ENCODE measurements at regions not wholly inside any gene's neighbourhood (a gene's known extent, or its start where the extent isn't known, plus 50 kb on each side); places are given as distances from the start of the nearest gene placed in this dataset.
"Not testable (repeated sequence)": the region's sequence is repeated elsewhere in the genome, so short reads cannot be mapped to it uniquely, and the experiment has no call there.

- DNase-seq, result no peak
These were observed 797.9 kb upstream of the SLC35B3 start for GRCh38 chr6:9233226-9233625.

GRCh38 chr6:9225441-9225871 lies 790.1 kb upstream of the SLC35B3 start:
- no peak for DNase-seq

DNA sequence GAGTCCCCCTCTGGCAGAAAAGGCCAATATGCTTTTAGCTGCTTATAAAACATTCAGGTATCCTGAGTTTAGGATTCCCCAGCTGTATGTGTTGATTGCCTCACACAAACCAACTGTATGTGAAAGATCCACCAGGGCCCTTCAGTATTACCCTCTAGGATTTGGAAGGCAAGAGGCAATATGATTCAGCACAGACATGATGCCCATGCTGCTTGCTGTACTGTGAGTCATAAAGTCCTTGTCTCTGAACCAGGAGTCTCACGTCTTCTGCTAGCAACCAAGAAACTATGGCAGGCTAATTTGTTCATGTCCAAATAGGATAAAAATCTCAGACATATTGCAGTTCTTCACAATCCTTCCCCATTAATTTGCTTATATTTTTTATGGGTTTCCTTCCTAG lies 789.2 kb upstream of the SLC35B3 start:
- DNase-seq, result no peak

DNA sequence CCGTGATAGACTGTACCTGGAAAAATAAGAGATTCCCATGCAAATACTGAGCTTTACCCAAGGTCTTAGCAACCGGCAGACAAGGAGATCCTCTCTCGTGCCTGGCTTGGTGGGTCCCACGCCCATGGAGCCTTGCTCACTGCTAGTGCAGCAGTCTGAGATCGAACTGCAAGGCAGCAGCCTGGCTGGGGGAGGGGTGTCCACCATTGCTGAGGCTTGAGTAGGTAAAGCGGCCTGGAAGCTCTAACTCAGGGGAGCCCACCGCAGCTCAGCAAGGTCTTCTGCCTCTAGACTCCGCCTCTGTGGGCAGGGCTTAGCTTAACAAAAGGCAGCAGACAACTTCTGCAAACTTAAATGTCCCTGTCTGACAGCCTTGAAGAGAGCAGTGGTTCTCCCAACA lies 778.4 kb upstream of the SLC35B3 start:
- not testable (repeated sequence) for DNase-seq

GRCh38 chr6:9208966-9209365 lies 773.6 kb upstream of the SLC35B3 start:
- DNase-seq, result no peak

DNA sequence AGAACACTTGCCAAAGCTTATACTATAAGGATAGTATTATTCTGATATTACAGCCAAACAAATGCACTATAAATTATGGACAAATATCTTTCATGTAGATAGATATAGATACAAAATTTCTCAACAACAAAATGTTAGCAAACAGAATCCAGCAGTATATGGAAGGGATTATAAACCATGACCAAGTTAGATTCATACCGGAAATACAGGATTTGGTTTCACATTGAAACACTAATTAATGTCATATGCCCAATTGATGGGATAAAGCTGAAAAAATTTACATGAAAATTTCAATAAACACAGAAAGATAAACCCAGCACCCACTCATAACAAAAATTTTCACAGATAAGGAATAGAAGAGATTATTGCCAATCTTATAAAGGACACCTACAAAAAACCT lies 770.3 kb upstream of the SLC35B3 start:
- DNase-seq, result no peak

GRCh38 chr6:9204171-9204570 lies 768.8 kb upstream of the SLC35B3 start:
- no peak for DNase-seq

DNA sequence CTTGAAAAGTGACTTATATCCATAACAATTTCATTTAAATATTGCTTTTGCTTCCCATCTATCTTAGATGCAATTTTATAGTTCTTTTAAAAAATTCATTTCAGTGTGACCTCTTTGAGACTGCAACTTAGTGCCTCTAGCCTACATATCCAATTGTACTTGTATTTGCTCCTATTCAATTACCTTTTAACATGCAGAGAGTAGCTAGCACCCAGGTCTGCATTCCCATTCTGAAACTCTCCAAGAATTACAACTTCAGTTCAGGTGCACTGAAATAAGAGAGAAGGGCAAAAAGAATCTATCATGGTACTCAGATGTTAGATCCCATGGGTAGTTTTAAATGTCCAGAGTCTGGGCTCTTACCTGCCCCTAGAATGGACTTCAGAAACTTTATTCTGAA lies 765.4 kb upstream of the SLC35B3 start:
- DNase-seq, result no peak

DNA sequence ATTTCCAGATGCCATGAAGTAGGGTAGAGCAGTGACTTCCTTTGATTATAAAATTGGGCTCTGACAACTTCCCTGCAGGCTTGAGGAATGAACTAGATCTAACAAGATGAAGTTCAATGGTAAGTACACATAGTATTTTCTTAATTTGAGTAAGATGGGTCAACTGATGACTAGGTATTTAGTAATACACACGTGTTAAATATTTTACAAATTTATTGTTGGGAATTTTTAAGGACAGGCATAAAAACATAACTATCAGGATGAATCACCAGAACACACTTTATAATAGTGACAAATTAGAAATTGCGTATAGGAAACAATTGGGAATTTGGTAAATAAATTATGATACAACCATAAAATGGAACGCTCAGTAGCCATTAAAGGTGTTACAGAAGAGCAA lies 762.4 kb upstream of the SLC35B3 start:
- DNase-seq, result no peak

GRCh38 chr6:9195322-9195721 lies 760.0 kb upstream of the SLC35B3 start:
- no peak for DNase-seq

DNA sequence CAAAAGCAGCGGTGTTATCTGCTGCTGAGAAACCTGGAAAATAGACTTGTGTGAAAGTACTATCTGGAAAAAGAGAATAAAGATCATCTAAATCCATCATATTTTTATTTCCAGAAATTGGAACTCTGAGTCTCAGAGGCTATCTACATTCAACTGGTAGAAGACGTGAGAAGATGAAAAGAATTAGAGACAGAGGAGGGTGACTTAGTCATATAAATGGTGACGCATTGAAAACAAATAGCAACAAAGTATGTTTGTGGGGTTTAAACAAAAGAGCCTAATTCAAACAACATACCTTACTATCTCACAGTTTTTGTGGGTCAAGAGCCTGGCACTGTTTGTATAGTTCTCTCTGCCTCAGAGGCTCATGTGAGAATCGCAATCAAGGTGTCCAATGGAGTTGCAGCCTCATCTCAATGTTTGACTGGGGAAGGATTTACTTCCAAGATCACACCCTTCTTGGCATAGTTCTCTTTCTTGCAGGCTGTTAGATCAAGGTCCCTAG lies 757.1 kb upstream of the SLC35B3 start:
- DNase-seq, result no peak

GRCh38 chr6:9186148-9186547 lies 750.8 kb upstream of the SLC35B3 start:
- no peak for DNase-seq

DNA sequence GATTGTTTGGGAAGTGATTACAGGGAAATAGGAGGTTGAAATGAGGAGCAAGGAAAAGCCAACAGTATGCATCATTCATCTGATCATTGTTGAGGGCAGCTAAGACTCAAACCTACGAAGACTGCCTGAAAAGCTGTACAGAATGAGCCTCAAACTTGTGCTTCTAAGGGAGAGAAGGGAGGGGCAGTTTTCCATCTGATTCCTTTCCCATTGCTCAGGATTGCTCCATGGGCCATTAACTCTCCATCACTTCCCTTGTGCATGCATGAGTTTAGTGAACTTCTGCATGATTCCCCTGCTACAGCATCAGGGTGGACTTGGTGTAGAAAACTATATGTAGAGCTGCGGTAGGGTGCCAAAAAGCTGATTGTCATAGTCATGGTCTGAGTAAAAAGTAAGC lies 742.7 kb upstream of the SLC35B3 start:
- no peak for DNase-seq

GRCh38 chr6:9173229-9173628 lies 737.9 kb upstream of the SLC35B3 start:
- no peak for DNase-seq

- no peak for DNase-seq
These were observed 736.8 kb upstream of the SLC35B3 start for GRCh38 chr6:9172096-9172495.

- DNase-seq, result no peak
These were observed 733.3 kb upstream of the SLC35B3 start for GRCh38 chr6:9168669-9169068.

DNA sequence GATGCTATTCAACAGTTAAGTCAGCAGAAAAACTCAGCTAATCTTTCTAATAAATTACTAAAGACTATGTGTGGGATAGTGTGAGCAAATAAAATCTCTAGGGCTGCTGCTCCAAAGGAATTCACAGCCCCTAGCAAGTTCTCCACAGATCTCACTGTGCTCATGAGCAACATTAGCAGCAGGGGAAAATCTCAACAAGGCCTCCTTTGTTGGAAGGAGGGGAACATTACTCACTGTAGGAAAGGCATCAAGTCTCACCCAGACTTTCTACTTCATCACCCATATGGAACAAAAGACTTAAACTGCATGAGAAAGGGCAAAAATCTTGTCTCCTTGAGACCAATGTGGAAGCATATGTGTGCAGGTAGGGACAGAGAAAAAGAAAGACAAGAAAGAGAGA lies 726.4 kb upstream of the SLC35B3 start:
- DNase-seq, result no peak

- DNase-seq, result no peak
These were observed 723.7 kb upstream of the SLC35B3 start for GRCh38 chr6:9159051-9159450.

DNA sequence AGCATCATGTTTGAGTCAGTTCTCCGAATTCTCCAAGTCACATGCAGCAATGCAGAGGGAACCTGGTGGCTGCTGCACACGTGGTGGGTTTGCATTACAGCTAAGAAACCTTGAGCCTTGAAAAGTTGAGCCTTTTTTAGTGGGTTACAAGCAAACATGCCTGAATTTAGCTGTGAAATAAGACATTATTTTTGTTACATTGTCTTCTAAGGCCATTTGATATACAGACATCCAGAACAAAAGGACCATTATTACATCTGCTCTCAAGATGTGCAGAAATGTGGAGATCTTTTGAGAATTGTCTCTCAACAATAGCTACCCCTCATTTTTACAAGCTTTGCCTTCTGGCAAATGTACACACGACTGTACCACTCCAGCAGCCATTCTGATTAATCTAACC lies 720.5 kb upstream of the SLC35B3 start:
- DNase-seq, result no peak

DNA sequence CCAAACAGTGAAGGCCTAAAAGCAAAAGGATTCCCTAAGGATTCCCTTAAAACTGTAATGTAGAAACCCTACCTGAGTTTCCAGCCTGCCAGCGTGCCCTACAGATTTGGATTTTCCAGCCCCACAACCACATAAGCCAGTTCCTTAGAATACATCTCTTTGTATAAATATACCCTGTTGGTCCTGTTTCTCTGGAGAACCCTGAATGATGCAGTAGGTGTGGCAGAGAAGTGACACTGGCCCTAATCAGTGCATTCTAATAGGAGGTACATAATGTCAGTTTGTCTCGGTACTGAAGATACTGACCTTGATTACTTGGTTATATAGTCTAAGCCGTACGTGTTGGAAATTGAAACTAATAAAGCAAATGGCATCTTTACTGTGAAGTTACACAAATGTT lies 707.8 kb upstream of the SLC35B3 start:
- no peak for DNase-seq

DNA sequence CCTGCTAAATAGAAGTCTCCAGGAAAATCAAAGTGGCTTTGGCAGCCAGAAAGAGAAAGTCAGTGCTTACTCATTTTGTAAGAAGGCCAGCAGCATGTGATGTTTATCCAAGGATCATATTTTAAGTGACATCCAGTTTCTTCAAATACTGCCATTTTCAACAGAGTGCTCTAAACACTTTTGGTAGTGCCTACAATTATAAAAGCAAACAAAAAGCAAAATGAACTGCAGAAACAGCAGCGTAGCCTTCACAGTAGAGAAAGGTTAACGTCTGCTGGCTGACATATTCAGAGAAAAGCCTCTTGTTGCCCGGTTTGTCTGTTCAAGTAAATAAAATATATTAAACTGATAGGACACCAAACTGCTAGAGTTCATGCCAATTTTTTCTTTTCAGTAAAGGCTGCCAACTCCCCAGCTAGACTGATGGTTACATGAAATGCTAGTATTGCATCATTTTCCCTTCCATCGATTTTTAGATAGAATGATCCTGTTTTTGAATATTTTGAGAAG lies 705.7 kb upstream of the SLC35B3 start:
- no peak for DNase-seq

- peak; percentile 30 for DNase-seq
These were observed 704.8 kb upstream of the SLC35B3 start for GRCh38 chr6:9140172-9140571.

DNA sequence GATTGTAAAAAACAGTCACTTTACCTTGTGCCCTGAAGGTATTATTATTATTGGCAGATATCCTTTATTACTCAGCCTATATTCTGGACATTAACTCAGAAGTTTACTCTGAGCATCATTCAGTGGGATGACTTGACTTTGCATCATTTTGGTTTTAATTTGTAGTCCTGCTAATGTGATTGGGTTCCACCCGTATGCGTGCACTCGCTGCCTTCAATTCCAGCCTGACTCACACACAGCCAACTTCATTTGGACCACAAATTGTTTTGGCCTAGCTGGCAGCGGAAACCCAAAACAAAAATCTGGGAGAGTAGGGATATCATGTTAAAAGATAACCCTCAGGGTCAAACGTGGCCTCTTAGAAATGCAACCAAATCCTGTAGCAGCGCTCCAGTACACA lies 704.4 kb upstream of the SLC35B3 start:
- no peak for DNase-seq

- no peak for DNase-seq
These were observed 703.6 kb upstream of the SLC35B3 start for GRCh38 chr6:9138936-9139335.

DNA sequence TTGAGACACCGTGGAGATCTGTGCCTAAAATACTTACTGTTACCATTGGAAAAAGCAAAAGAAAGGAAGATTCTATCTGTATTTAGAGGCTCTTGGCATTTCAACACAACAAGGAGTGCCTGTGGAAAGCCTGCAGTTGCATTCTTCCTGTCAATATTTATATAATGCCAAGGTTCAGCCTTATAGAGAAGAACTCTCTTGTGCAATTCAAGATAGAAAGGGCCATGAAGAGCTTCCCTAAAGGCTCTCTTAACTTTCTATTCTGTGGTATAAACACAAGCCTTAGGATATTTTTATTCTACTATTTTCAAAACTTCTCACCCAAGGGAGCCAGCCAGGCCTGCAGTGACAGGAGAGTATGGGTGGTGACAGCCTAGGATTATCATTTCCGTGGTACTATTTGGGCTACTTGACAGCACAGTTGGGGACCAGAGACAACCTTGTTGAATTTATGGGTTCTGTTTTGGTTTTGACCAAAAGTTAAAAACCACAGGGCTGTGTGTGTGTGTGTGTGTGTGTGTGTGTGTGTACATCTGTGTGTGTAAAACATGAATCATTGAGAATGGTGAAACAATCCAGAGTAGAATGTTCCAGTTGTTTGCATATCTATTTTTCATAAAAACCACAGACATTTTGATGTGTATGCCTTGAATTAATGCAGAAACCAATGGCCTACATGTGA lies 700.9 kb upstream of the SLC35B3 start:
- no peak for DNase-seq
